Stimulated activated CD4-positive, alpha-beta T cell treated with anti-CD3 and anti-CD28 coated beads, Interleukin-1b, Interleukin-23, amount 100 ng/mL, for 48 hours (primary cell): ENCODE measurements at regions not wholly inside any gene's neighbourhood (a gene's known extent, or its start where the extent isn't known, plus 50 kb on each side); places are given as distances from the start of the nearest gene placed in this dataset.

Source experiments
- DNase-seq: peaks from one replicate; pipeline ENCODE4 v3.0.0-alpha.2; 2020

DNA sequence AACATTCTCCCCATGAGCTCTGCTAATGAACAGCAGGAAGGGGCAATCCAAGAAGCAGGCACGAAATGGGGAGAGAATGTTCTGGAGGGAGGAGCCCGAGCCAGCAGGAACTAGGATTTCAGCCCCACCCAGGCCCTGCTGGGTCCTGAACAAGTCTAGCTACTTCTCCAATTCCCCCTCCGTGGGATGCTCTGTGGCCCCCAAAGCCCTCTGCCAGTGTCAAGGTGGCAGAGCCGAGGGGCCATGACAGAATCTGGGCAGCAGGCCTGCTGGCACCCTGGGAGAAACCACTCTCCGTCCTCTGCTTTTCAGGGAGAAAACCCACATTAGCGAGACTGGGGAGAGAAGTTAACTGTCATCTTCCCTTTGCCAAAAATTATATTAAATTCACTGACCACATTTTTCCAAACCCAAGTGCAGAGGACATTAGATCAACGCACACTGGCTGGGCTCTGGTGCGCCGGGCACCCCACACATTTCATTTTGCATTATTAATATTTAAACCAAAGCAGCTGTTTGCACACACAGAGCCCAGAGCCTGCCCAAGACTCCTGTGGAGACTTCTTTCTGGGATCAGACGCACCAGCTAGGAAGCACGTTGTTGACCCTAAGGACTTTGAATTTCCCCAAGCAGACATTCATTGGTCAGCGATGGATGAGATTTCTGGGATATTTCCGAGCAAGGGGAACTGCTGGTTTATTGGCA, 80.2 kb upstream of the PKDCC start:
- no peak for DNase-seq

DNA sequence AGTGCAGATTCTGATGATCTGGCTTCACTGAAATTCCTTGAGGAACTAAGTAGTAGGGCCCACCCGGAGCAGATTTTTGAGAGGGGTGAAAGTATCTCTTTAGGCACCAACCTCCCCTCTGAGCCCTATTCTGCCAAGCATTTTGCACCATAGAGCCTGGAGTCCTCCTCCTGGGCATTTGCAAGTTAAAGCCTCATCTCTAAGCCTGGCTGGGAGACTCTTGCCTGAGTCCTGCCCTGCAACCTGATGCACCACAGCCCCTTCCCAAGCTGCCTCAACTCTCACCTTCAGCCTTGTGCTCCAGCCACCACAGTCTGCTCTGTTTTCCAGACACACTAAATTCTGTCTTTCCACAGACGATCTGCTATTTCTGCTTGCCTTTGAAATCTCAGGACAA, 79.6 kb upstream of the PKDCC start:
- DNase-seq = no peak

DNA sequence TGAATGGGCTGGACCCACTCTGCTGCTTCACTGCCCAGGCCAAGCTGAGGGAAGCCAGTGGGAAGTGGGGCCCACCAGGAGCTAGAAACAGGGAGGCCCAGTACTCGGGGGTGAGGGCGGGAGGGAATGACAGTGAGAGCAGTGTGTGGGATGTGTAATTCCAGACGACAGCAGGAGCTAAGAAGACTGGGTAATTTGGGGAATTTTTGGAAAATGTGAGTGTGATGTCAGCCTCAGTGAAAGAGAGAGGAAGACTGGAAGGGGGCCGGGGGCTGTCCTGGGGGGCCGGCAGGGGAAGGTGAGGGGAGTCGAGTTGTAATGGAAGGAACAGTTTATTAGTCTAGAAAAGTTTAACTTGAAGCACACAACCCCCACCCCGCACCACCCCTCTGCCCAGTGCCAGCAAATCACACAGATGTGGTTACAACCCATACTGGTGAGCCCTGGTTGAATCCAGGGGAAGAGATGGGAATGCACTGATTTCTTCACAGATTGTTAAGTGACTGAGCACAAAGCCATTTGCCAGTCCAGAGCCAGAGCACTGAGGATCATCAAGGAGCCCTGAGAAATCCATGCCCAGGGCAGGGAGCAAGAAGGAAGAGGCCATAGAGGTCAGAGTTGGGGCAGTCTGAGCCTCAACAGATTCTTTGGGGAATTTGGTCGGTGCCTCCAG, 76.7 kb upstream of the PKDCC start:
- no peak for DNase-seq

DNA sequence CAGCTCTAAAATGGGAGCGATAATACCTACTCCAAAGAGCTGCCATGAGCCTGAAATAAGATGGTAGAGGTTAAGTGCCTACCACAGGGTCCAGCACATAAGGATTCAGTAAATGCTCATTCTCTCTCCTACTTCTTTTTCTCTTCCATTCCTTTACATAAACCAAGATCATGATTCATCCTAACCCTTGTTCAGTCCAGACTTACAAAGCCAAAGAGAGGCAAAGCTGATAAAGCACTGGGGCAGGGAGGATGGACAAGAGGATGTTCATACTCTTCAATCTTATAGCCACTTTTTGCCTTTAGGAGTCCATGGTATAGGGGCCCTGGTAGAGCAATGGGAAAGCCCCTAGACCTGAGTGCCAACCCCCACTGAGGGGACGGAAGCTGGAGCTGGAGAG, 75.6 kb upstream of the PKDCC start:
- DNase-seq = no peak

DNA sequence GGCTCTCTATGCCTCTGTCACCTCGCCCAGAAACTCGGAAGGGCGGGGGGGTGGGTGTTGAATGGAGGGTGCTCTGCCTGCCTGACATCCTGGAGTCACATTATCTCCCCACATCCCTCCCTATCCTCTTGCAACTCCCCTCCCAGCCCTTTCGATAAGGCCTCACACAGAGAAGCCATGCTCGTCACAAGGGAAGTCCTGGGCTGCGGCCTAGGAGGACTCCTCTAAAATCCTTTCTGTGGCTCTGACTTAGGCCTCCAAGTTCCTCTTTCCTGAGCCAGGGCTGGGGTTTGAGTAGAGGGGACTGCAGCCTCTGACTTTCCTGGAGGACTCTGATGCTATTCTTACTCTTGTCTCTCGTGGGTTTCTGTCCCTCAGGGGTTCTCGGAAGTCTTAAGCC, 75.0 kb upstream of the PKDCC start:
- no peak for DNase-seq

DNA sequence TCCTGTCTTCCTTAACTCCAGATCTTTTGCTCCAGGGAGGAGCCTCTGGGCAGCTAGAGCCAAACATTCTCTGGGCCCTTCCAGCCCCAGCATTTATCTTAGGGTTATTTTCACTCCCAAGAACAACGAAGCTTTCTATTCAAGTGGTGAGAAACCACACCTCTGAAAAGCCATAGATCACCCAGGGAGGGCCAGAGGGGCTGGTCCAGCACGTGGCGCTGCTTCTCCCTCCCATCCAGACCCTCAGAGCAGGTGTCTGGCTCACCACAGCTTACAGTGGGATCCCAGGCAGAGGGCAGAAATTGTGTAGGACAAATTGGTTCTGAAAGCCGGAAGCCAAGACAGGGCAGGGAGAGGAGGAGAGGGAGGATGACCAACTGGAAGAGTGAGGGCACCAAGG, 74.0 kb upstream of the PKDCC start:
- no peak for DNase-seq

DNA sequence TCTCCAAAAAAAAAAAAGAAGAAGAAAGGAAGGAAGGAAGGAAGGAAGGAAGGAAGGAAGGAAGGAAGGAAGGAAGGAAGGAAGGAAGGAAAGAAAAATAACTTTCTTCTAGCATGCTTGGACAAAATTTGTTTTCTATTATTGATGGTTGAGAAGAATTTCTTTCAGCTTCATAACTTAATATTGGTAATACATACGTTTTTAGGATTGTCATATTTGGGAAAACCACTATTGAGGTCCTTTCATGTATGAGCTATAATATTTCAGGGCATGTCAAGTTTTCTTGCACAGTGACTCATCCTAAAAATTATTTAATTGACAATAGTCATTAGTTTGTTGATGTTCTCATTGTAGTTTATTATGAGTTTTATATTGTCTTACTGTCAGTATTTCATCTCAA, 66.4 kb upstream of the PKDCC start:
- no peak for DNase-seq

DNA sequence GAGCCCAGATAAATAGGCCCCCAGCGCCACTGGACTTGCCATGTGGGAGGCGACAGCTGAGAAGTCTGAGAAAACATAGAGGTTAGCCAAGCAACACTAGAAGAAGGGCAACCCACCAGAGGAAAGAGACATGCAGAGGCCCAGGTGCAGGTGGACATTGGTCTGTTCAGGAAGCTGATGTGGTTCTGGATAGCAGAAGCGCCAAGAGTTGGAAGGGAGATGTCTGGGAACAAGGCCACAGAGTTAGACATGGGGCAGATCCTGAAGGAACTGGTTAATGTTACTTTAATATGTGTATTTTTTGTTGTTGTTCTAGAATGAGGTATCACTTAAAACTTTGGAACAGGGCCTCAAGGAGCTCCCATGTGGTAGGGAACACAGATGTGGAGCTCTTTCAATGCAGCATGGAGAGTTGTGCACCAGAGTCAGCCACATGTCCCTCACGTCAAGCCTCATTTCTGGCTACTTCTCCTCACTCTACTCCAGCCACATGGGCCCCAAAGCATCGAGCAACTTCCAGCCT, 62.2 kb upstream of the PKDCC start:
- DNase-seq = no peak

DNA sequence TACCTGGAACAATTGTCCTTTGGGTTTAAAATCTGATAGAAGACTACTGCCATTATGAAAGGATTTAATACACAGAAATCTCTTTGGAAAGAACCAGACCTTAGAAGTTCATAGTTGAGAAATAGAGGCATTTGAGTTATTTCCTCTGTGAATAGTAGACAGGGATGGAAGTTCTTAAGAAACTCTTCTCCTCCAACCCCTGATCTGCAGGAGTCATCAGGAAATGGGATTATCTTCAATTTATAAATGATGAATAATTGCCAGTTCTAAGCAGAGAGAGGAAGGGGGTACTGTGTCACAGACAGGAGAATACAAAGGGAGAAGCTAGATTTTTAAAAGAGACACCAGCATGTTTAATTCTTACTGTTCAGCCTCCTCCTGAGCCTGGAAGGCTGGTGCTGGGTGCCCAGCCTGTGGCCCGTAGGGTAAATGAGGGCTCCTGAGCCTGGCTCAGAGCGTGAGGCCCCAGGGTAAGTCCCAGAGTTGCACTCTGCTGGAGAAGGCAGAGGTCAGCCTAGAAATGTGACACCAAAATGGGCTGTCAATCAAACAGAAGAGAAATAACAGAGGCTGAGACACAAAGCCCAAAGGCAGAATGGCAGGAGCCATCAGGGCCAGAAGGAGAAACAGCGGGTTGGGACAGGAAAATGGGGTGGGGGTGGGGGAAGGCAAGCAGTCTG, 58.2 kb upstream of the PKDCC start:
- no peak for DNase-seq

DNA sequence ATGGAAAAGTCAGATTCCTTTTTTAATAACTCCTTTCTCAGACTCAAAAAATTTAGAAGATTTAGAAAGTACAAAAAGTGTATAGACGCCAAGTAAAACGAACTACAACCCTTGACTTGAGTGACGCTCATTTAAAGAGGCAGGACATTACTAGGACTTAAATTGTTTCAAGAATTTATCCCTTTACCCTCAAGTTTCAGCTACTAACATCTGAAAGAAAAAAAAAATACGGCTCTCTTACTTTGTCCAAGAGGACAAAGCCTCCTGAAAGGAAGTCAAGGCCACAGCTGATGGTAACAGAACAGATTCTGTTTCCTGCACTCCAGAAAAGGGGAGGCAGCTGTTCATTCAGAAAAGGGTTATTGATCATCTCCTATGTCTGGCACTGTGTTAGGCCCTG, 57.6 kb upstream of the PKDCC start:
- no peak for DNase-seq

DNA sequence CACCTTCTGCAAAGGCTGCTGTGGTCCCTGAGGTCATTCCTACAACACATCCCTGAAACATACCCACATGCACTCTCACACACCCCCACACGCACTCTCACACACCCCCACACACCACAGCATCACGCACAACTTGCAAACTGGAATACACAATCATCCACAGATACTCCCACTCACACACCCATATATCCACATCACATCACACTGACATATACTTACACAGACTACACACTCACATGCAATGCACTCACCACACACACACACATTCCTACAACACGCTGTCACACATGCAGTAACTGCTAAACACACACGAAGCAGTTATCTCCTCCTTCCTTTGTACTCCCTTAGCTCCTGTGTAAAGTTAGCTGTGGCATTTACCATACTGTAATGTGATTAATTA, 57.1 kb upstream of the PKDCC start:
- no peak for DNase-seq

DNA sequence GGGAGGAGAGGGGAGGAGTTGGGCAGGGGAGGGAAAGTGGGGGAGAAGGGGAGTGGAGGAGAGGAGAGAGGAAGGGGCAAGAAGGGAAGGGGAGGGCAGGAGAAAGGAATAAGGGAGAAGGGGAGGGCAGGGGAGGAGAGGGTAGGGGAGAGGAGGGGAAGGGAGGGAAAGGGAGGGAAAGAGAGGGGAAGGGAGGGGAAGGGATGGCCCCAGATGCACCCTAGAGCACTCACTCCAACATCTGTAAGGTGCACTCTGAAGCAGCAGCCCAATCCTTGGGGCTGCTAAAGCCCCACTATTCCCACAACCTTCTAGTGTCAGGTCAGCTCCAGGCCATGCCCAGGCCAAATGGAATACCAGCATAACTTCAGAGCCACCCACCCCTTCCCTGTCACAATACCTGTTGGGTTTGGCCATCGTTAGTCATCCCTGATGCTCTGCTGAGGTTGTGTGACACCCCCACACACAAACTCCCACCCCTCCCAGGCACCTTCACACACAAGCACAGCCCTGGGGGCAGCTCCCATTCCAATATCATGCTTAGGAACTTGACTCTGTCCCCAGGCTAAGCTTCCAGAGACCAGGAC, 55.7 kb upstream of the PKDCC start:
- DNase-seq = no peak

DNA sequence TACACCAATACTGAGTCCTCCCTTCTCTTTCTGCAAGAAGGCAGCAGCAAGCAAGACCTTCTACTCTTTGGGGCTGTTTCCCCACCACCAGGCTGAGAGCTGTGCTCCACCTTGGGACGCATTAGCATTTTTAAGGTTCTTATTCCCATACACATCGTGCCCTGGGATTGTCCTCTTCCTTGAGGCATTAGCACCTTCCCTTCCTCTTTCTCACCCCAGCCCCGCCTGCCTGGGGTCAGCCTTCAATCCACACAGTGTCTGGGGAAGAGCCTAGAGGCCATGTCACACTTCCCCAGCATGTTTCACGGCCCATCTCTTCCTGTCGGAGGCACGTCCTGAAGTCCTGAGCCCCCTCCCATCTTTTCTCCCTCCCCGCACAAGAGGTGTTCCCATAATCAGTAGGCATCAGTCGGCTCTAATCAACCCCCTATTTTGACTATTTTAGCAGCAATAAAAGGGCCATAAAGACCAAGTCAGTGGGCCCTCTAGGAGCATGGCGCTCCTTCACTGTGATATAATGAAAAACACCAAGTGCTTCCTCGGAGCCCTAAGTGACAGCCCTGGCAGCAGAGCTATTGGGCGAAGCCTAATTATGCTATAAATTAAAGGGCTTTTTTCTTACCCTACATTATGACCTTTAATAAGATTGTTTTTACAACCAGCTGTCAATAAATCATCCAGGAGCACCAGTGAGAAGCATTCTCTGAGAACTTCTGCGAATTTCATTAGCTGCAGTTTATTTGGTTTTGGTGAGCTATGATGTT, 55.0 kb upstream of the PKDCC start:
- no peak for DNase-seq

DNA sequence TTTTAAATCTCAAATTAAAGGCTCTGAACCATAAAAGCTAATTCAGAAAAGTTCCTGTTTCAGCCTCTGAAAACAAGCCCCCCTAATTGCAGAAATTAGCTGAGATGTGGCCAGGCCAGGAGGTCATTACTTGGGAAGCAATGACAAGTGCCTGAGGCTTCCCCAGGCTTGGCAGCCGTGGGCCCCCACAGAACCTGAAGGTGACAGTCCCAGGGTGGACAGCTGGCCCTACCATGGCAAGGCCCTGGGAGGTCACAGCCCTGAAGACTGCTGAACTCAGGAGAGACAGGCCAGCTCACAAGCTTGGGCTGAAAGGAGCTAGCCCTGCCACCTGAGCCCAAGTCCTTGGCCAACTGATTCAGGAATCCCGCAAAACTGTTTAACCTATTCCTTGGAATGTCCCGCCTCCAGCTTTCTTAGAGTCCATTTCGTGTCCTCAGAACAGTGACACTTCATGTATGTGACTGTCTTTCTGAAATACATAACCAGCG, 54.3 kb upstream of the PKDCC start:
- DNase-seq = no peak

DNA sequence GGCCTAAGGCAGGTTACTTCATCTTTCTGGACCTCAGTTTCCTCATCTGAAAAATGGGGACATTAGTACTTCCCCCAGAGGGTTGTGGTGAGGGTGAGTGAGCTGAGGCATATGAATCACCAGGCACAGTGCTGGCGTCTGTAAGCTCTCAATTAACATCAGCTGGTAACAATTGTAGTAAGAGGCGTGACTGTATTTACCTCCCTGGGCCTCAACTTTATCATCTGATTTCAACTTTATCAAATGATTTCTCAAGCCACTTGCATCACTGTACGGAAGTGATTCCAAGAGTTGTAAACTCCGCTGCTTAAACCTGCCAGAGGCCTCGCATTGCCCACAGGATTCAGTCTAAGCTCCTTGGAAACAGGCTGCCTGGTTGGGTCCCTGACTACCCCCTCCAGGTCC, 53.6 kb upstream of the PKDCC start:
- no peak for DNase-seq

DNA sequence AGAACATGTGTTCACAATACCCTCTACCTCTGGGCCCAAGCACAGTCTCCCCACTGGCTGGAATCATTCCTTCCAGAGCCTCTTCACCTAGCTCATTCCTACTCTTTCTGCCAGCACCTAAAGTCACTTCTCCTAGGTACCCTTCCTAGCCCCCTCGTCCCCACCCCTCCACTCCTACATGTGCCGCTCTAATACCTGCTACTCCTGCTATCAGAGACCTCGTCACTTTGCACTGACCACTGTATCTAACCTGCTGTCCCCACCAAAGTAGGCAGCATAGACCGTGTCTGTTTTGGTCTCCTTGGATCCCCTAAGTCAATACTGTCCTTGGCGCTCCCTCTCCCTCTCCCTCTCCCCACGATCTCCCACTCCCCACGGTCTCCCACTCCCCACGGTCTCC, 53.2 kb upstream of the PKDCC start:
- DNase-seq = no peak

DNA sequence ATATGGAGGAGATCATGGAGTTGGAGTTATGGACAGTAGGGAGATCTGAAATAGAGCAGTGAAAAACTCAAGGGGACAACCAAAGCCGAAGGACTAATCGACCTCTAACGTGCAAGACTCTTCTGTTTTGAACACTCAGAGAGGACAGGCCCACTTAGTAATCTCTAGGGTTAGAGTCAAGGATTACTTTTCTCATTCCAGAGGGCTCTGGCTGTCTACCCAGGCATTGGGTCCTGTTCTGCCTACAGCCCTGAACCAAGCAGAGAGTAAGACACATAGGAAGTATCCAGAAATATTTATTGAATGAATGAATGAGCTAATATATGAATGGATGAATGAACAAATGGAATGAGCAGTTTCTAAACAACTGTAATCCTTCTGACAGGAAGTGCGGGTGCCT, 50.3 kb upstream of the PKDCC start:
- DNase-seq = no peak
